Cardiac muscle cell (in vitro differentiated cells and primary cell): ENCODE measurements at regions not wholly inside any gene's neighbourhood (a gene's known extent, or its start where the extent isn't known, plus 50 kb on each side); places are given as distances from the start of the nearest gene placed in this dataset.
"Not testable (repeated sequence)": the region's sequence is repeated elsewhere in the genome, so short reads cannot be mapped to it uniquely, and the experiment has no call there.

Experiments used
- DNase-seq, 2 donors: peaks; one replicate each; pipeline versions ENCODE4 v3.0.0 to v3.0.0-alpha.2; 2010 to 2017; ENCODE audit warnings: low read depth in 1 of 2, low spot score in 1 of 2
- H3K27ac ChIP-seq: fragments of 200-600 bp; sonication (generic); 2 replicates; pipeline ENCODE4 v1.5.1; 2016
- H3K27me3 ChIP-seq: fragments of 200-600 bp; sonication (generic); 2 replicates; pipeline ENCODE4 v1.6.0; 2016; ENCODE audit warnings: control low read depth
- H3K36me3 ChIP-seq: fragments of 200-600 bp; sonication (generic); 2 replicates; pipeline ENCODE4 v1.5.1; 2016; ENCODE audit warnings: control low read depth
- H3K4me1 ChIP-seq: fragments of 200-600 bp; sonication (generic); 2 replicates; pipeline ENCODE4 v1.8.1; 2017; ENCODE audit warnings: low read depth, mild to moderate bottlenecking, mixed run types
- H3K4me3 ChIP-seq: fragments of 200-600 bp; sonication (generic); 2 replicates; pipeline ENCODE4 v1.5.1; 2016; ENCODE audit warnings: mild to moderate bottlenecking
- H3K9me3 ChIP-seq: fragments of 200-600 bp; sonication (generic); 2 replicates; pipeline ENCODE4 v1.5.1; 2017; ENCODE audit warnings: low read depth, mild to moderate bottlenecking, control low read depth
- CTCF ChIP-seq: IDR thresholded peaks from 2 replicates; pipeline ENCODE4 v1.5.1; 2012; ENCODE audit warnings: low read depth, mild to moderate bottlenecking, low read length

- DNase-seq: no peak
- H3K4me1 ChIP-seq: no peaks in the 10 kb centered on the region
- H3K27me3 ChIP-seq: peaks cover 5% of the 10 kb centered on the region
- H3K36me3 ChIP-seq: no peaks in the 10 kb centered on the region
- H3K27ac ChIP-seq: no peak overlapping the region
- H3K4me3 ChIP-seq: no peak overlapping the region
- no peaks in the 10 kb centered on the region for H3K9me3 ChIP-seq
- no peak for TF ChIP-seq CTCF
Measured at GRCh38 chr5:38135486-38136039, 122.8 kb upstream of the EGFLAM start.

DNA sequence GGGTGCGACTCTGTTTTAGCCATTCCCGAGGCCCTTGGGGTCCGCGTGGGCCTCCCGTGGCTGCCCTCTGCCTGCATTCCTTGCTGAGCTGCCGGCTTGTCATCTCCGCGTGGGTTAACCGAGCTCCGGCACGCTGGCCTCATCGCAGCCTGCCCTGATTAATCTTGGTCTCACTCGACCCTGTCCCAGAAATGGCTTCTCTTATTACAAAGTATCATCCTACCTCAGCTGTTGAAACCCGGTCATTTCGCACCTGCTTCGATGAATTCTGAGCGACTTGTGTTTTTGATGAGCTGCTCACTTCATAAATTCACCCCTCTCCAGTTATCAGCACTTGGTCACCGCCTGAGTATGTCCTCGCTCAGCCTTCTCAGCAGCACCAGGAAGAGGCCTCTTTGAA, 123.5 kb upstream of the EGFLAM start:
- no peaks in the 10 kb centered on the region for H3K36me3 ChIP-seq
- H3K4me1 ChIP-seq: no peaks in the 10 kb centered on the region
- H3K27ac ChIP-seq: no peak overlapping the region
- peaks cover 2% of the 10 kb centered on the region for H3K27me3 ChIP-seq
- H3K4me3 ChIP-seq: no peak overlapping the region
- DNase-seq: no peak
- no peaks in the 10 kb centered on the region for H3K9me3 ChIP-seq
- TF ChIP-seq CTCF: no peak

GRCh38 chr5:38134294-38134693, 124.1 kb upstream of the EGFLAM start:
- H3K4me1 ChIP-seq, H3K36me3 ChIP-seq, DNase-seq, H3K27ac ChIP-seq, H3K27me3 ChIP-seq, H3K4me3 ChIP-seq, H3K9me3 ChIP-seq: not testable (repeated sequence)

- Histone ChIP-seq H3K4me3 (no peak overlapping the region), H3K27ac (no peak overlapping the region), H3K9me3 (no peaks in the 10 kb centered on the region), H3K27me3 (peaks cover 3% of the 10 kb centered on the region), H3K36me3 (no peaks in the 10 kb centered on the region), H3K4me1 (no peaks in the 10 kb centered on the region)
- no peak for TF ChIP-seq CTCF
- no peak for DNase-seq
Measured at GRCh38 chr5:38131686-38132085, 126.7 kb upstream of the EGFLAM start.

- Histone ChIP-seq H3K27ac (no peak overlapping the region), H3K4me3 (no peak overlapping the region), H3K36me3 (no peaks in the 10 kb centered on the region), H3K27me3 (peaks cover 3% of the 10 kb centered on the region), H3K9me3 (no peaks in the 10 kb centered on the region), H3K4me1 (no peaks in the 10 kb centered on the region)
- TF ChIP-seq CTCF: no peak
- no peak for DNase-seq
Measured at GRCh38 chr5:38124321-38124720, 134.0 kb upstream of the EGFLAM start.

- no peak overlapping the region for H3K4me3 ChIP-seq
- H3K36me3 ChIP-seq: no peaks in the 10 kb centered on the region
- H3K27me3 ChIP-seq: no peaks in the 10 kb centered on the region
- no peaks in the 10 kb centered on the region for H3K9me3 ChIP-seq
- no peak for DNase-seq
- no peak overlapping the region for H3K27ac ChIP-seq
- no peak for TF ChIP-seq CTCF
- H3K4me1 ChIP-seq: no peaks in the 10 kb centered on the region
Measured at GRCh38 chr5:38121420-38121819, 136.9 kb upstream of the EGFLAM start.
